ENCODE measurements at regions not wholly inside any gene's neighbourhood (a gene's known extent, or its start where the extent isn't known, plus 50 kb on each side); places are given as distances from the start of the nearest gene placed in this dataset.

GRCh38 chr13:22028831-22029230 is 358.0 kb downstream of the FGF9 start:
- TF ChIP-seq CTCF (IDR thresholded peaks at IDR 0.05; ENCODE audit: low read depth, low read length), result no peak
- Histone ChIP-seq H3K9me3 (ENCODE audit: control insufficient read depth, insufficient read depth, low read length) (no peaks in the 10 kb centered on the region), H3K27me3 (ENCODE audit: control insufficient read depth, insufficient read depth, low read length) (peaks cover 3% of the 10 kb centered on the region), H3K27ac (ENCODE audit: low read depth, low read length) (no peak overlapping the region), H3K4me3 (ENCODE audit: low read depth, low read length) (no peak overlapping the region)
- ChIA-PET CTCF (interaction anchor here (0.7 kb wide), 1 partner anchor 717 kb away, joined by 3 read pairs; no protein-coding TSS in a partner anchor), POLR2A (no interaction called here)
- DNase-seq (ENCODE audit: low read depth, low spot score), result no peak

- Histone ChIP-seq H3K9me3 (ENCODE audit: control insufficient read depth, insufficient read depth, low read length) (no peaks in the 10 kb centered on the region), H3K27me3 (ENCODE audit: control insufficient read depth, insufficient read depth, low read length) (peaks cover 5% of the 10 kb centered on the region), H3K27ac (ENCODE audit: low read depth, low read length) (no peak overlapping the region), H3K4me3 (ENCODE audit: low read depth, low read length) (no peak overlapping the region)
- no peak for DNase-seq (ENCODE audit: low read depth, low spot score)
- ChIA-PET CTCF (no interaction called here), POLR2A (no interaction called here)
- TF ChIP-seq CTCF (IDR thresholded peaks at IDR 0.05; ENCODE audit: low read depth, low read length), result no peak
Measured at GRCh38 chr13:22030321-22030720, 359.4 kb downstream of the FGF9 start.

GRCh38 chr13:22031702-22032286 is 360.9 kb downstream of the FGF9 start:
- ChIA-PET POLR2A (no interaction called here), CTCF (interaction anchor here (0.8 kb wide), 1 partner anchor 394 kb away, joined by 3 read pairs; no protein-coding TSS in a partner anchor)
- no peak for DNase-seq (ENCODE audit: low read depth, low spot score)
- Histone ChIP-seq H3K4me3 (ENCODE audit: low read depth, low read length) (no peak overlapping the region), H3K9me3 (ENCODE audit: control insufficient read depth, insufficient read depth, low read length) (no peaks in the 10 kb centered on the region), H3K27me3 (ENCODE audit: control insufficient read depth, insufficient read depth, low read length) (peaks cover 5% of the 10 kb centered on the region), H3K27ac (ENCODE audit: low read depth, low read length) (no peak overlapping the region)
- TF ChIP-seq CTCF (IDR thresholded peaks at IDR 0.05; ENCODE audit: low read depth, low read length), result no peak

- ChIA-PET CTCF (no interaction called here), POLR2A (no interaction called here)
- TF ChIP-seq CTCF (IDR thresholded peaks at IDR 0.05; ENCODE audit: low read depth, low read length), result no peak
Measured at GRCh38 chr13:22032905-22033304, 362.0 kb downstream of the FGF9 start.

GRCh38 chr13:22039961-22040360 is 369.1 kb downstream of the FGF9 start:
- POLR2A ChIA-PET, result no interaction called here
- Histone ChIP-seq H3K4me3 (ENCODE audit: low read depth, low read length) (no peak overlapping the region), H3K9me3 (ENCODE audit: control insufficient read depth, insufficient read depth, low read length) (peaks cover 7% of the 10 kb centered on the region), H3K27me3 (ENCODE audit: control insufficient read depth, insufficient read depth, low read length) (no peaks in the 10 kb centered on the region), H3K27ac (ENCODE audit: low read depth, low read length) (no peak overlapping the region)
- CTCF ChIA-PET, result no interaction called here
- TF ChIP-seq CTCF (IDR thresholded peaks at IDR 0.05; ENCODE audit: low read depth, low read length), result no peak
- no peak for DNase-seq (ENCODE audit: low read depth, low spot score)

More at GRCh38 chr13:22032905-22033304, 362.0 kb downstream of the FGF9 start:
- Histone ChIP-seq H3K9me3 (ENCODE audit: control insufficient read depth, insufficient read depth, low read length) (no peaks in the 10 kb centered on the region), H3K27ac (ENCODE audit: low read depth, low read length) (no peak overlapping the region), H3K27me3 (ENCODE audit: control insufficient read depth, insufficient read depth, low read length) (peaks cover 5% of the 10 kb centered on the region), H3K4me3 (ENCODE audit: low read depth, low read length) (no peak overlapping the region)
- no peak for DNase-seq (ENCODE audit: low read depth, low spot score)

Measured in AG04450 (cell line).